Esophagus (tissue), 2 donors: ENCODE measurements at regions not wholly inside any gene's neighbourhood (a gene's known extent, or its start where the extent isn't known, plus 50 kb on each side); places are given as distances from the start of the nearest gene placed in this dataset.

Source experiments
- H3K27ac ChIP-seq, 2 donors: one replicate each; pipeline ENCODE4 v1.5.1; 2013; ENCODE audit warnings: low read depth in 2 of 2, mild to moderate bottlenecking in 2 of 2, inconsistent platforms in 1 of 2, low read length in 1 of 2, moderate library complexity in 1 of 2
- H3K27me3 ChIP-seq, 2 donors: one replicate each; pipeline ENCODE4 v1.6.1; 2013; ENCODE audit warnings: low read length in 2 of 2, control low read depth in 1 of 2, mild to moderate bottlenecking in 1 of 2; ENCODE audit not compliant: insufficient read depth in 2 of 2, control insufficient read depth in 1 of 2
- H3K36me3 ChIP-seq, 2 donors: one replicate each; pipeline ENCODE4 v1.6.1; 2013; ENCODE audit warnings: low read length in 1 of 2; ENCODE audit not compliant: control insufficient read depth in 2 of 2, insufficient read depth in 2 of 2
- H3K4me1 ChIP-seq, 2 donors: one replicate each; pipeline ENCODE4 v1.6.1; 2013; ENCODE audit warnings: low read length in 1 of 2; ENCODE audit not compliant: control insufficient read depth in 2 of 2, insufficient read depth in 2 of 2
- H3K4me3 ChIP-seq, 2 donors: one replicate each; pipeline ENCODE4 v1.5.1; 2013; ENCODE audit warnings: low read length in 2 of 2, mild to moderate bottlenecking in 2 of 2, low read depth in 1 of 2, moderate library complexity in 1 of 2
- H3K9me3 ChIP-seq, 2 donors: one replicate each; pipeline ENCODE4 v1.6.1; 2013; ENCODE audit warnings: mild to moderate bottlenecking in 2 of 2, low read depth in 1 of 2, low read length in 1 of 2, moderate library complexity in 1 of 2; ENCODE audit not compliant: control insufficient read depth in 2 of 2, insufficient read depth in 1 of 2
- WGBS, 2 donors: extraction: QIAGEN DNeasy Blood & Tissue Kit; methylation state at CpG; one replicate each; pipeline ENCODE4 v1.1.7; 2013; 5-methylcytosine and 5-hydroxymethylcytosine counted together
- donor health status: healthy with polysubstance abuse.
- donor health status: Bipolar disorder and iron deficiency.

GRCh38 chr15:66924889-66925288, 140.5 kb upstream of the SMAD3 start:
- Histone ChIP-seq H3K36me3 (no peaks in the 10 kb centered on the region), H3K4me3 (no peak overlapping the region), H3K4me1 (peaks cover 0 to 6% of the 10 kb centered on the region in 2 donors), H3K27ac (no peak overlapping the region), H3K9me3 (peaks cover 0 to 4% of the 10 kb centered on the region in 2 donors), H3K27me3 (no peaks in the 10 kb centered on the region)
- 83 to 84% methylated on average over 3 of the region's 3 CpGs for WGBS, 2 donors

GRCh38 chr15:66925721-66926120, 139.7 kb upstream of the SMAD3 start:
- Histone ChIP-seq H3K36me3 (no peaks in the 10 kb centered on the region), H3K27ac (no peak overlapping the region), H3K4me3 (no peak overlapping the region), H3K9me3 (peaks cover 0 to 4% of the 10 kb centered on the region in 2 donors), H3K4me1 (peaks cover 0 to 6% of the 10 kb centered on the region in 2 donors), H3K27me3 (no peaks in the 10 kb centered on the region)
- 73 to 76% methylated on average over 4 of the region's 4 CpGs for WGBS, 2 donors

- Histone ChIP-seq H3K27me3 (no peaks in the 10 kb centered on the region), H3K4me1 (peaks cover 3 to 8% of the 10 kb centered on the region in 2 donors), H3K36me3 (no peaks in the 10 kb centered on the region), H3K27ac (no peak overlapping the region), H3K9me3 (peaks cover 0 to 2% of the 10 kb centered on the region in 2 donors), H3K4me3 (no peak overlapping the region)
- 48% methylated on average over 4 of the region's 4 CpGs for WGBS, 2 donors
Measured at GRCh38 chr15:66927201-66928077, 138.0 kb upstream of the SMAD3 start.

GRCh38 chr15:66928101-66928500, 137.3 kb upstream of the SMAD3 start:
- Histone ChIP-seq H3K4me3 (no peak overlapping the region), H3K27ac (no peak overlapping the region), H3K27me3 (no peaks in the 10 kb centered on the region), H3K4me1 (peaks cover 6 to 14% of the 10 kb centered on the region in 2 donors), H3K36me3 (no peaks in the 10 kb centered on the region), H3K9me3 (no peaks in the 10 kb centered on the region)

- Histone ChIP-seq H3K4me3 (no peak overlapping the region), H3K27me3 (no peaks in the 10 kb centered on the region), H3K9me3 (no peaks in the 10 kb centered on the region), H3K36me3 (no peaks in the 10 kb centered on the region), H3K4me1 (peaks cover 6 to 14% of the 10 kb centered on the region in 2 donors), H3K27ac (no peak overlapping the region)
- 95 to 100% methylated on average over 1 of the region's 1 CpG for WGBS, 2 donors
Measured at GRCh38 chr15:66928784-66929183, 136.6 kb upstream of the SMAD3 start.

- Histone ChIP-seq H3K9me3 (peaks cover 0 to 4% of the 10 kb centered on the region in 2 donors), H3K36me3 (no peaks in the 10 kb centered on the region), H3K4me1 (peaks cover 6 to 15% of the 10 kb centered on the region in 2 donors), H3K27me3 (no peaks in the 10 kb centered on the region), H3K4me3 (no peak overlapping the region), H3K27ac (no peak overlapping the region)
- WGBS, 2 donors: 76 to 79% methylated on average over 2 of the region's 2 CpGs
Measured at GRCh38 chr15:66929843-66930402, 135.5 kb upstream of the SMAD3 start.

- Histone ChIP-seq H3K27me3 (no peaks in the 10 kb centered on the region), H3K4me3 (no peak overlapping the region), H3K36me3 (no peaks in the 10 kb centered on the region), H3K4me1 (peaks cover 6 to 14% of the 10 kb centered on the region in 2 donors), H3K27ac (peak overlapping the region; percentile 19 to 71), H3K9me3 (peaks cover 0 to 4% of the 10 kb centered on the region in 2 donors)
- 31 to 33% methylated on average over 15 of the region's 15 CpGs for WGBS, 2 donors
Measured at GRCh38 chr15:66931768-66932633, 133.4 kb upstream of the SMAD3 start.

- Histone ChIP-seq H3K9me3 (peaks cover 0 to 4% of the 10 kb centered on the region in 2 donors), H3K4me1 (peaks cover 6 to 12% of the 10 kb centered on the region in 2 donors), H3K27ac (no peak overlapping the region), H3K36me3 (no peaks in the 10 kb centered on the region), H3K4me3 (no peak overlapping the region), H3K27me3 (no peaks in the 10 kb centered on the region)
- 87 to 95% methylated on average over 6 of the region's 6 CpGs for WGBS, 2 donors
Measured at GRCh38 chr15:66932634-66933024, 132.8 kb upstream of the SMAD3 start.
